H1 (cell line): ENCODE measurements at regions not wholly inside any gene's neighbourhood (a gene's known extent, or its start where the extent isn't known, plus 50 kb on each side); places are given as distances from the start of the nearest gene placed in this dataset.

Experiments used
- GTF2F1 ChIP-seq: IDR thresholded peaks from 2 replicates; pipeline ENCODE4 v1.6.1; 2012; ENCODE audit warnings: low read depth, low read length, improper control_type of control experiment, borderline replicate concordance
- TF ChIP-seq, protein P1 (sequence below): IDR thresholded peaks from 2 replicates; pipeline ENCODE4 v1.6.1; 2012; ENCODE audit warnings: low read length, inconsistent platforms

DNA sequence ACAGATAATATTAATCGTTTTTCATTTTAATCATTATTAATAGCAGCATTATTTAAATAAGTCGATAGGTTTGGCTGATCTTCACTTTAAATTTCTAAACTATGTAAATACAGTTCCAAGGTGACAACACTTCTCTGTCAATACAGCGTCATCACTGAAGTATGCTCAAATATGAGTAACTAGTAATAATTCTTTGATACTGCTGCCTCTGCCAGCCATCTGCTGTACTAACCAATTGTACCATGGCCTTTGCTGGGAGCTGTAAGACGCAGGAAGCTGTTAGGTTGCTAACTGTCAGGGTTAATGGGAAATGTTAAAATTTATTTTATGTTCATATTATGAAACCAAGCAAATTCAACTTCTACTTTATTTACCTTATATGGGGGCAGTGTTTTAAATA is 1650.5 kb upstream of the LRRTM3 start (continued):
- TF ChIP-seq, protein P1, sequence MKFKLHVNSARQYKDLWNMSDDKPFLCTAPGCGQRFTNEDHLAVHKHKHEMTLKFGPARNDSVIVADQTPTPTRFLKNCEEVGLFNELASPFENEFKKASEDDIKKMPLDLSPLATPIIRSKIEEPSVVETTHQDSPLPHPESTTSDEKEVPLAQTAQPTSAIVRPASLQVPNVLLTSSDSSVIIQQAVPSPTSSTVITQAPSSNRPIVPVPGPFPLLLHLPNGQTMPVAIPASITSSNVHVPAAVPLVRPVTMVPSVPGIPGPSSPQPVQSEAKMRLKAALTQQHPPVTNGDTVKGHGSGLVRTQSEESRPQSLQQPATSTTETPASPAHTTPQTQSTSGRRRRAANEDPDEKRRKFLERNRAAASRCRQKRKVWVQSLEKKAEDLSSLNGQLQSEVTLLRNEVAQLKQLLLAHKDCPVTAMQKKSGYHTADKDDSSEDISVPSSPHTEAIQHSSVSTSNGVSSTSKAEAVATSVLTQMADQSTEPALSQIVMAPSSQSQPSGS = no peak
- no peak for TF ChIP-seq GTF2F1
